Liver (tissue), 3 donors: ENCODE measurements at regions not wholly inside any gene's neighbourhood (a gene's known extent, or its start where the extent isn't known, plus 50 kb on each side); places are given as distances from the start of the nearest gene placed in this dataset.

Source experiments
- CTCF ChIP-seq: fragments of 150-350 bp; IDR thresholded peaks from 2 replicates; pipeline ENCODE4 v1.5.1; 2017; ENCODE audit warnings: improper control_type of control experiment, low read depth, low read length; ENCODE audit not compliant: missing input control
- MAX ChIP-seq: IDR thresholded peaks from 2 replicates; pipeline ENCODE4 v1.6.1; 2016; ENCODE audit warnings: antibody characterized with exemption
- RAD21 ChIP-seq, 2 donors: IDR thresholded peaks; 2 replicates each; pipeline ENCODE4 v1.6.1; 2016; ENCODE audit warnings: antibody characterized with exemption in 2 of 2, mild to moderate bottlenecking in 2 of 2
- REST ChIP-seq: IDR thresholded peaks from 2 replicates; pipeline ENCODE4 v1.6.1; 2016; ENCODE audit warnings: antibody characterized with exemption, mild to moderate bottlenecking
- donor health status: healthy.
- donor health status: healthy.

- TF ChIP-seq CTCF (no peak), MAX (no peak), REST (no peak), RAD21 (IDR thresholded peaks at IDR 0.05) (no peak)
These were observed 113.0 kb upstream of the SLC25A33 start for GRCh38 chr1:9426291-9426711.
